WTC11 (cell line): ENCODE measurements at regions not wholly inside any gene's neighbourhood (a gene's known extent, or its start where the extent isn't known, plus 50 kb on each side); places are given as distances from the start of the nearest gene placed in this dataset.

ENCODE experiments used
- CREB1 ChIP-seq: sonication (generic); formaldehyde crosslinking; IDR thresholded peaks from 2 replicates; pipeline ENCODE4 v1.8.0; 2023; ENCODE audit warnings: mild to moderate bottlenecking, missing genetic modification reagents
- CTCF ChIP-seq: fragments of 200-600 bp; IDR thresholded peaks from 2 replicates; pipeline ENCODE4 v1.8.0; 2022; ENCODE audit warnings: antibody characterized with exemption
- ETV6 ChIP-seq: sonication (generic); formaldehyde crosslinking; IDR thresholded peaks from 2 replicates; pipeline ENCODE4 v1.8.1; 2022; ENCODE audit warnings: mild to moderate bottlenecking, missing genetic modification reagents
- FOXK1 ChIP-seq: sonication (generic); formaldehyde crosslinking; IDR thresholded peaks from 2 replicates; pipeline ENCODE4 v1.8.0; 2022; ENCODE audit warnings: mild to moderate bottlenecking, moderate library complexity, missing genetic modification reagents
- FOXP1 ChIP-seq: sonication (generic); formaldehyde crosslinking; IDR thresholded peaks from 2 replicates; pipeline ENCODE4 v1.8.0; 2022; ENCODE audit warnings: missing genetic modification reagents, mild to moderate bottlenecking, moderate library complexity, borderline replicate concordance
- GABPB1 ChIP-seq: sonication (generic); formaldehyde crosslinking; IDR thresholded peaks from 2 replicates; pipeline ENCODE4 v1.8.1; 2023; ENCODE audit warnings: mild to moderate bottlenecking, missing genetic modification reagents

GRCh38 chr2:226424971-226425370, 374.6 kb downstream of the IRS1 start:
- TF ChIP-seq CREB1 (CRISPR knock-in tag) (no peak), FOXP1 (CRISPR knock-in tag) (no peak), ETV6 (CRISPR knock-in tag) (no peak), CTCF (no peak), FOXK1 (no peak), GABPB1 (CRISPR knock-in tag) (no peak)
